ENCODE measurements at regions not wholly inside any gene's neighbourhood (a gene's known extent, or its start where the extent isn't known, plus 50 kb on each side); places are given as distances from the start of the nearest gene placed in this dataset.

- intact Hi-C loops (cut with DNase I; ENCODE audit: low total_unique reads): no loop called here
- H3K36me3 ChIP-seq: no peaks in the 10 kb centered on the region
- no peak overlapping the region for H3K4me3 ChIP-seq
- no peak overlapping the region for H3K27ac ChIP-seq
- H3K27me3 ChIP-seq: no peaks in the 10 kb centered on the region
- H3K9me3 ChIP-seq: peaks cover 9 to 15% of the 10 kb centered on the region in 2 donors
- no peaks in the 10 kb centered on the region for H3K4me1 ChIP-seq
- TF ChIP-seq POLR2AphosphoS5 (IDR thresholded peaks at IDR 0.05) (no peak), CTCF (IDR thresholded peaks at IDR 0.05) (no peak), POLR2A (IDR thresholded peaks at IDR 0.05) (no peak)
- DNase-seq (ENCODE audit: low spot score in 2 of 2): no peak
Measured at GRCh38 chr15:38147246-38147645, 105.4 kb upstream of the SPRED1 start.

- Histone ChIP-seq H3K4me1 (no peaks in the 10 kb centered on the region), H3K9me3 (peaks cover 9 to 15% of the 10 kb centered on the region in 2 donors), H3K36me3 (no peaks in the 10 kb centered on the region), H3K27ac (no peak overlapping the region), H3K27me3 (no peaks in the 10 kb centered on the region), H3K4me3 (no peak overlapping the region)
- TF ChIP-seq POLR2A (IDR thresholded peaks at IDR 0.05) (no peak), POLR2AphosphoS5 (IDR thresholded peaks at IDR 0.05) (no peak), CTCF (IDR thresholded peaks at IDR 0.05) (no peak)
- no peak for DNase-seq (ENCODE audit: low spot score in 2 of 2)
- intact Hi-C loops (cut with DNase I; ENCODE audit: low total_unique reads): no loop called here
Measured at GRCh38 chr15:38148471-38148870, 104.2 kb upstream of the SPRED1 start.

- Histone ChIP-seq H3K27ac (no peak overlapping the region), H3K9me3 (peaks cover 9 to 15% of the 10 kb centered on the region in 2 donors), H3K4me3 (no peak overlapping the region), H3K36me3 (no peaks in the 10 kb centered on the region), H3K4me1 (no peaks in the 10 kb centered on the region), H3K27me3 (no peaks in the 10 kb centered on the region)
- no peak for DNase-seq (ENCODE audit: low spot score in 2 of 2)
- TF ChIP-seq POLR2A (IDR thresholded peaks at IDR 0.05): no peak
- no peak for TF ChIP-seq POLR2AphosphoS5 (IDR thresholded peaks at IDR 0.05)
- no peak for TF ChIP-seq CTCF (IDR thresholded peaks at IDR 0.05)
- intact Hi-C loops (cut with DNase I; ENCODE audit: low total_unique reads): no loop called here
Measured at GRCh38 chr15:38149315-38149714, 103.3 kb upstream of the SPRED1 start.

GRCh38 chr15:38150148-38150547 lies 102.5 kb upstream of the SPRED1 start:
- Histone ChIP-seq H3K36me3 (no peaks in the 10 kb centered on the region), H3K27me3 (no peaks in the 10 kb centered on the region), H3K27ac (no peak overlapping the region), H3K9me3 (peaks cover 9 to 15% of the 10 kb centered on the region in 2 donors), H3K4me1 (no peaks in the 10 kb centered on the region), H3K4me3 (no peak overlapping the region)
- DNase-seq (ENCODE audit: low spot score in 2 of 2): no peak
- TF ChIP-seq POLR2A (IDR thresholded peaks at IDR 0.05): no peak
- TF ChIP-seq CTCF (IDR thresholded peaks at IDR 0.05): no peak
- TF ChIP-seq POLR2AphosphoS5 (IDR thresholded peaks at IDR 0.05): no peak
- intact Hi-C loops (cut with DNase I; ENCODE audit: low total_unique reads): no loop called here

- H3K9me3 ChIP-seq: peaks cover 9 to 15% of the 10 kb centered on the region in 2 donors
- intact Hi-C loops (cut with DNase I; ENCODE audit: low total_unique reads): no loop called here
- no peaks in the 10 kb centered on the region for H3K27me3 ChIP-seq
- no peak for DNase-seq (ENCODE audit: low spot score in 2 of 2)
- no peak overlapping the region for H3K4me3 ChIP-seq
- H3K27ac ChIP-seq: no peak overlapping the region
- H3K4me1 ChIP-seq: no peaks in the 10 kb centered on the region
- no peak for TF ChIP-seq CTCF (IDR thresholded peaks at IDR 0.05)
- no peak for TF ChIP-seq POLR2AphosphoS5 (IDR thresholded peaks at IDR 0.05)
- no peak for TF ChIP-seq POLR2A (IDR thresholded peaks at IDR 0.05)
- no peaks in the 10 kb centered on the region for H3K36me3 ChIP-seq
Measured at GRCh38 chr15:38150794-38151193, 101.8 kb upstream of the SPRED1 start.

Data from breast epithelium (tissue), 4 donors.